Mammary epithelial cell (primary cell): ENCODE measurements at regions not wholly inside any gene's neighbourhood (a gene's known extent, or its start where the extent isn't known, plus 50 kb on each side); places are given as distances from the start of the nearest gene placed in this dataset.

ENCODE experiments used
- EZH2 ChIP-seq: IDR thresholded peaks from 2 replicates; pipeline ENCODE4 v1.6.1; 2012; ENCODE audit warnings: low read length, inconsistent platforms, borderline replicate concordance
- TF ChIP-seq, protein P1 (sequence below), 2 donors: IDR thresholded peaks in 1 of 2; conservative IDR thresholded peaks in 1 of 2; 2 replicates each; pipeline ENCODE4 v1.5.1; 2011 to 2012; ENCODE audit warnings: inconsistent platforms in 2 of 2, low read length in 2 of 2, mild to moderate bottlenecking in 2 of 2, control low read depth in 1 of 2, low read depth in 1 of 2; ENCODE audit not compliant: insufficient read depth in 1 of 2; ENCODE audit errors: extremely low read depth in 1 of 2

DNA sequence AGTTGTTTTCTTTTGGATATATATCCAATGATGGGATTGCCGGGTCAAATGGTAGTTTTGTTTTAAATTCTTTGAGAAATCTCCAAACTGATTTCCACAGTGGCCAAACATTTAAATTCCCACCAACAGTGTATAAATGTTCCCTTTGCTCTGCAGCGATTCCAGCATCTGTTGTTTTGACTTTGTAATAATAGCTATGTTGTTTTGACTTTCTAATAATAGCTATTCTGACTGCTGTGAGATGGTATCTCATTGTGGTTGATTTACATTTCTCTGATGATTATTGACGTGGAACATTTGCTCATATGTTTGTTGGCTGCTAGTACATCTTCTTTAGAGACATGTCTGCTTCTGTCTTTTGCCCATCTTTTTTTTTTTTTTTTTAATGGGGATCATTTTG lies 332.2 kb upstream of the GBE1 start:
- TF ChIP-seq, protein P1, sequence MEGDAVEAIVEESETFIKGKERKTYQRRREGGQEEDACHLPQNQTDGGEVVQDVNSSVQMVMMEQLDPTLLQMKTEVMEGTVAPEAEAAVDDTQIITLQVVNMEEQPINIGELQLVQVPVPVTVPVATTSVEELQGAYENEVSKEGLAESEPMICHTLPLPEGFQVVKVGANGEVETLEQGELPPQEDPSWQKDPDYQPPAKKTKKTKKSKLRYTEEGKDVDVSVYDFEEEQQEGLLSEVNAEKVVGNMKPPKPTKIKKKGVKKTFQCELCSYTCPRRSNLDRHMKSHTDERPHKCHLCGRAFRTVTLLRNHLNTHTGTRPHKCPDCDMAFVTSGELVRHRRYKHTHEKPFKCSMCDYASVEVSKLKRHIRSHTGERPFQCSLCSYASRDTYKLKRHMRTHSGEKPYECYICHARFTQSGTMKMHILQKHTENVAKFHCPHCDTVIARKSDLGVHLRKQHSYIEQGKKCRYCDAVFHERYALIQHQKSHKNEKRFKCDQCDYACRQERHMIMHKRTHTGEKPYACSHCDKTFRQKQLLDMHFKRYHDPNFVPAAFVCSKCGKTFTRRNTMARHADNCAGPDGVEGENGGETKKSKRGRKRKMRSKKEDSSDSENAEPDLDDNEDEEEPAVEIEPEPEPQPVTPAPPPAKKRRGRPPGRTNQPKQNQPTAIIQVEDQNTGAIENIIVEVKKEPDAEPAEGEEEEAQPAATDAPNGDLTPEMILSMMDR (conservative IDR thresholded peaks at IDR 0.05 in 1 of 2, IDR thresholded peaks at IDR 0.05 in 1 of 2; ENCODE audit: extremely low read depth in 1 of 2, insufficient read depth in 1 of 2, low read depth in 1 of 2, low read length in 2 of 2), result no peak
- no peak for TF ChIP-seq EZH2
